ENCODE measurements at regions not wholly inside any gene's neighbourhood (a gene's known extent, or its start where the extent isn't known, plus 50 kb on each side); places are given as distances from the start of the nearest gene placed in this dataset.

DNA sequence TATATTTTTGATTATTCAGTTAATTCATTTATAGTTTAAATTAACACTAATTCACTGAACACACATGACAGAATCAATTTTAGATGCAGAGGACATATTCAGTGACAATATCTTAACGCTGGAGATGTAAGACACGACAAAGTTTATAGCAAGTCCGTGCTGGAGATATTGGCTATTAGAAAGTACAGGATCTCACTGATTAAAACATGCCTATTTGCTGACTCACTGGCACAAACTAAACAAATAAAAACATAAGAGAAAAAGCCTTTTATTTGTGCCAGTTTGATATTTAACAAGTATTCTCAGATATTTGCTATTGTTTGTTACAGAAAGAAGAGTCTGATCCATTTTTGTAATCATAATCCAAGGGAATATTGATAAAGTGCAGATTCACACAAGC lies 1122.9 kb upstream of the B3GALT2 start:
- Histone ChIP-seq H4K20me1 (replicated peaks; ENCODE audit: control insufficient read depth, extremely low read depth, insufficient read depth, low read length) (no peaks in the 10 kb centered on the region), H3K4me2 (ENCODE audit: insufficient read depth, low read length) (no peak overlapping the region), H3K4me1 (ENCODE audit: control insufficient read depth, extremely low read depth, insufficient read depth, low read length) (no peaks in the 10 kb centered on the region), H3K27ac (ENCODE audit: insufficient read depth, low read depth, low read length) (no peak overlapping the region), H3K9me3 (replicated peaks; ENCODE audit: control insufficient read depth, insufficient read depth, low read length) (no peaks in the 10 kb centered on the region), H3K9me1 (replicated peaks; ENCODE audit: control insufficient read depth, extremely low read depth, insufficient read depth, low read length) (no peaks in the 10 kb centered on the region), H3K9ac (replicated peaks; ENCODE audit: extremely low read depth, insufficient read depth, low read length) (no peak overlapping the region), H3K36me3 (ENCODE audit: control insufficient read depth in 2 of 2, extremely low read depth in 1 of 2, insufficient read depth in 2 of 2, low read length in 2 of 2) (no peaks in the 10 kb centered on the region), H3K4me3 (replicated peaks in 1 of 3; ENCODE audit: insufficient read depth in 1 of 3, low read depth in 1 of 3, low read length in 3 of 3) (no peak overlapping the region), H3K27me3 (ENCODE audit: control insufficient read depth in 2 of 2, insufficient read depth in 2 of 2, low read length in 2 of 2) (no peaks in the 10 kb centered on the region), H2AFZ (ENCODE audit: low read depth, low read length) (no peak overlapping the region), H3K79me2 (ENCODE audit: control insufficient read depth, insufficient read depth, low read length) (no peaks in the 10 kb centered on the region)
- BruUV-seq (replicated peaks): no TSS peak
- intact Hi-C loops (cut with micrococcal nuclease): no loop called here
- DNase-seq (ENCODE audit: low read depth, low spot score) (no peak), FAIRE-seq (no peak)
- ChIA-PET POLR2A (no interaction called here), CTCF (no interaction called here)
- dilution Hi-C loops (cut with MboI; ENCODE audit: extremely low pct_ligation_motif_present, low sequenced_read_pairs): no loop called here
- TF ChIP-seq EZH2 (IDR thresholded peaks at IDR 0.05; ENCODE audit: borderline replicate concordance, low read depth, low read length, severe bottlenecking): no peak
- TF ChIP-seq POLR2A (IDR thresholded peaks at IDR 0.05; ENCODE audit: low read depth, low read length): no peak
- no peak for TF ChIP-seq GATA2 (IDR thresholded peaks at IDR 0.05; ENCODE audit: insufficient read depth, insufficient read length, low read depth, low read length)

DNA sequence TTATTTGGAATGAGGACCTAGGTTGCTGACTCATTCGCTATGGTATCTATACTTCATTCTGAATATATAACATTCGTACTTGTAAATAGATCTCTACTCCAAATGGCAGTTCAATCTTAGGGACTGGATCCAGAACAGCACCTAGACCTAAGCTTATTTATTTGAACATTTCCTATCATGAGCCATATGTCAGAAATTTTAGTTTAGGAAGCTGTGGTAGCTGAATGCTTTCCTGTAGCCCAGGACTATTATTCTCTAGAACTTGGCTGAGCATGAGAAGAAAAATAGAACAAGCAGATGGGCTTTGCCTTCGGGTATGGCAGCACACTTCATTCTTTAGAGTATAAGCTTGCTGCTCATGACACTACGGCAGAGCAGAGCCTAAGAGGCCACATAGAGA lies 1114.4 kb upstream of the B3GALT2 start:
- no peaks in the 10 kb centered on the region for H3K27me3 ChIP-seq (ENCODE audit: control insufficient read depth in 2 of 2, insufficient read depth in 2 of 2, low read length in 2 of 2)
- BruUV-seq (replicated peaks): no TSS peak
- dilution Hi-C loops (cut with MboI; ENCODE audit: extremely low pct_ligation_motif_present, low sequenced_read_pairs): no loop called here

More for the DNA sequence above, 1114.4 kb upstream of the B3GALT2 start:
- Histone ChIP-seq H3K9ac (replicated peaks; ENCODE audit: extremely low read depth, insufficient read depth, low read length) (no peak overlapping the region), H3K9me3 (replicated peaks; ENCODE audit: control insufficient read depth, insufficient read depth, low read length) (no peaks in the 10 kb centered on the region), H3K36me3 (ENCODE audit: control insufficient read depth in 2 of 2, extremely low read depth in 1 of 2, insufficient read depth in 2 of 2, low read length in 2 of 2) (no peaks in the 10 kb centered on the region), H3K27ac (ENCODE audit: insufficient read depth, low read depth, low read length) (no peak overlapping the region), H2AFZ (ENCODE audit: low read depth, low read length) (no peak overlapping the region), H3K79me2 (ENCODE audit: control insufficient read depth, insufficient read depth, low read length) (no peaks in the 10 kb centered on the region), H3K9me1 (replicated peaks; ENCODE audit: control insufficient read depth, extremely low read depth, insufficient read depth, low read length) (no peaks in the 10 kb centered on the region), H4K20me1 (replicated peaks; ENCODE audit: control insufficient read depth, extremely low read depth, insufficient read depth, low read length) (no peaks in the 10 kb centered on the region), H3K4me1 (ENCODE audit: control insufficient read depth, extremely low read depth, insufficient read depth, low read length) (no peaks in the 10 kb centered on the region), H3K4me3 (replicated peaks in 1 of 3; ENCODE audit: insufficient read depth in 1 of 3, low read depth in 1 of 3, low read length in 3 of 3) (no peak overlapping the region), H3K4me2 (ENCODE audit: insufficient read depth, low read length) (no peak overlapping the region)
- TF ChIP-seq POLR2AphosphoS5 (IDR thresholded peaks at IDR 0.05; ENCODE audit: insufficient read depth, low read depth, low read length) (no peak), FOS (IDR thresholded peaks at IDR 0.05; ENCODE audit: borderline replicate concordance, insufficient read depth, low read length) (peak; percentile 1)
- TF ChIP-seq, protein P1, sequence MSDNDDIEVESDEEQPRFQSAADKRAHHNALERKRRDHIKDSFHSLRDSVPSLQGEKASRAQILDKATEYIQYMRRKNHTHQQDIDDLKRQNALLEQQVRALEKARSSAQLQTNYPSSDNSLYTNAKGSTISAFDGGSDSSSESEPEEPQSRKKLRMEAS (IDR thresholded peaks at IDR 0.05; ENCODE audit: insufficient read depth, insufficient read length): no peak
- peak; percentile 55 for FAIRE-seq
- intact Hi-C loops (cut with micrococcal nuclease): no loop called here
- POLR2A ChIA-PET: no interaction called here
- CTCF ChIA-PET: interaction anchor here (0.6 to 0.7 kb wide), 2 partner anchors 1111 to 1622 kb away, joined by 3 read pairs; no protein-coding TSS in a partner anchor
- DNase-seq (ENCODE audit: low read depth, low spot score): peak; percentile 53
